ENCODE measurements at regions not wholly inside any gene's neighbourhood (a gene's known extent, or its start where the extent isn't known, plus 50 kb on each side); places are given as distances from the start of the nearest gene placed in this dataset.

GRCh38 chr16:11494029-11494428, 92.7 kb downstream of the LITAF start:
- Histone ChIP-seq H3K9me3 (peaks cover 3% of the 10 kb centered on the region), H3K36me3 (no peaks in the 10 kb centered on the region), H3K27ac (peak overlapping the region; percentile 88 to 96), H3K27me3 (replicated peaks; ENCODE audit: insufficient read depth) (no peaks in the 10 kb centered on the region), H3K4me1 (ENCODE audit: control insufficient read depth in 1 of 2, low read depth in 2 of 2) (peaks cover 27 to 45% of the 10 kb centered on the region in 2 donors), H3K4me3 (no peak overlapping the region)
- no peak for TF ChIP-seq CTCF (IDR thresholded peaks at IDR 0.05)
- ATAC-seq (ENCODE audit: insufficient number of reproducible peaks, low FRiP score, low read depth) (no peak), DNase-seq (ENCODE audit: low spot score) (no peak)

DNA sequence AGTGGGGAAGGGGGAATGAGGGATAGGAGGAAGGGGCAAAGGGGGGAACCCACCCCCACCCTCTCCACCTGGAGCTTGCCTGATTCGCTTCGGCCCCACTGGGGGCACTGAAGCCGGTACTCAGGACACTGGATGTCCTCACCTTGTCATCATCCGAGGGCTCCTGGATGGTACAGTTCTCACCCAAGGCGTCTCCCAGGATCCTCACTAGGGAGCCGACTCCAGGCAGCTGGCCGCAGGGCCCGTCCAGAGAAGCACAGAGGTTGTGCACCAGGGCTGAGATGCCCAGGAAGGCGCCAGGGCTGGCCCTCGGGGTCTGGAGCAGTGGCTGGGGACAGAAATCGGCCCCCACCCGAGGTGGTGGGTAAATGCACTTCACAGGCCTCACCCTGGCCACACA, 92.3 kb downstream of the LITAF start:
- ATAC-seq (ENCODE audit: insufficient number of reproducible peaks, low FRiP score, low read depth): no peak
- Histone ChIP-seq H3K9me3 (peaks cover 3% of the 10 kb centered on the region), H3K27me3 (replicated peaks; ENCODE audit: insufficient read depth) (no peaks in the 10 kb centered on the region), H3K4me3 (no peak overlapping the region), H3K4me1 (ENCODE audit: control insufficient read depth in 1 of 2, low read depth in 2 of 2) (peaks cover 29 to 48% of the 10 kb centered on the region in 2 donors), H3K27ac (peak overlapping the region; percentile 88 to 96), H3K36me3 (no peaks in the 10 kb centered on the region)
- DNase-seq (ENCODE audit: low spot score): no peak
- TF ChIP-seq CTCF (IDR thresholded peaks at IDR 0.05): no peak

GRCh38 chr16:11495066-11495407, 91.7 kb downstream of the LITAF start:
- H3K4me3 ChIP-seq: no peak overlapping the region
- peaks cover 3% of the 10 kb centered on the region for H3K9me3 ChIP-seq
- peak overlapping the region; percentile 88 to 96 for H3K27ac ChIP-seq
- DNase-seq (ENCODE audit: low spot score) (no peak), ATAC-seq (ENCODE audit: insufficient number of reproducible peaks, low FRiP score, low read depth) (no peak)
- no peaks in the 10 kb centered on the region for H3K27me3 ChIP-seq (replicated peaks; ENCODE audit: insufficient read depth)
- H3K36me3 ChIP-seq: no peaks in the 10 kb centered on the region
- no peak for TF ChIP-seq CTCF (IDR thresholded peaks at IDR 0.05)
- H3K4me1 ChIP-seq (ENCODE audit: control insufficient read depth in 1 of 2, low read depth in 2 of 2): peaks cover 30 to 51% of the 10 kb centered on the region in 2 donors

Measured in thoracic aorta (tissue), 2 donors.